BE2C (cell line): ENCODE measurements at regions not wholly inside any gene's neighbourhood (a gene's known extent, or its start where the extent isn't known, plus 50 kb on each side); places are given as distances from the start of the nearest gene placed in this dataset.

Source experiments
- DNase-seq: peaks from one replicate; pipeline ENCODE4 v3.0.0-alpha.2; 2020
- H3K27me3 ChIP-seq: fragments of 250-450 bp; sonication (Bioruptor Pico); 2 replicates; pipeline ENCODE4 v1.5.1; 2020; ENCODE audit warnings: mild to moderate bottlenecking
- H3K36me3 ChIP-seq: fragments of 250-450 bp; sonication (Bioruptor Pico); 2 replicates; pipeline ENCODE4 v1.5.1; 2020; ENCODE audit warnings: mild to moderate bottlenecking
- H3K4me1 ChIP-seq: fragments of 250-450 bp; sonication (Bioruptor Pico); 2 replicates; pipeline ENCODE4 v1.5.1; 2020
- H3K4me3 ChIP-seq: 2 replicates; pipeline ENCODE4 v1.5.1; 2011; ENCODE audit warnings: low read depth, low read length
- H3K9me3 ChIP-seq: fragments of 250-450 bp; sonication (Bioruptor Pico); 2 replicates; pipeline ENCODE4 v1.5.1; 2020
- TF ChIP-seq, protein P1 (sequence below): IDR thresholded peaks from 2 replicates; pipeline ENCODE4 v1.5.1; 2012; ENCODE audit warnings: mild to moderate bottlenecking, low read depth, low read length

DNA sequence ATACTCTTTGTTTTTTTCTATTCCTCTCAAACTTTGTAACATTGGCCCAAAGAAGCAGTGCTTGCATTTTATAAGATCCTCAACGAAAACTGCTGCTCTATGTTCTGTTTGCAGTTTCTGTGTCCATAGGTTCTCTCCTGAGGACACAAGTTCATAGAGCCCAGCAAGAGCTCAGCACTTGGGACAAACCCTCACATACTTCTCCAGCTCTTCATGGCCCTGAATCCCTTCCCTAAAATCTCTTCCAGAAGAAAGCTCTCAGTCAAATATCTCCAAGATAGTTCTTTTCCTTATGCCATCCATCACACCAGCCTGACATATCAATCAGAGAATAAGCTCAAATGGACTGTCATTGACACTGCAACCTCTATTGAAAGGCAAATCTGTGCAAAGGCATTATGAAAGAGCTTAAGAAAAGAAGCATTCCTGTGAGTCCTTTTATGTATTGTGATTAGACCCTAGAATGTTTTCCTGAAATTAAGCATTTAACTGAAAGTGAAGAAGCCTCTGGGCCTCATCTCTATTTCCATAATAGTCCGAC, 405.5 kb downstream of the ANKRD7 start:
- no peak for DNase-seq
- TF ChIP-seq, protein P1, sequence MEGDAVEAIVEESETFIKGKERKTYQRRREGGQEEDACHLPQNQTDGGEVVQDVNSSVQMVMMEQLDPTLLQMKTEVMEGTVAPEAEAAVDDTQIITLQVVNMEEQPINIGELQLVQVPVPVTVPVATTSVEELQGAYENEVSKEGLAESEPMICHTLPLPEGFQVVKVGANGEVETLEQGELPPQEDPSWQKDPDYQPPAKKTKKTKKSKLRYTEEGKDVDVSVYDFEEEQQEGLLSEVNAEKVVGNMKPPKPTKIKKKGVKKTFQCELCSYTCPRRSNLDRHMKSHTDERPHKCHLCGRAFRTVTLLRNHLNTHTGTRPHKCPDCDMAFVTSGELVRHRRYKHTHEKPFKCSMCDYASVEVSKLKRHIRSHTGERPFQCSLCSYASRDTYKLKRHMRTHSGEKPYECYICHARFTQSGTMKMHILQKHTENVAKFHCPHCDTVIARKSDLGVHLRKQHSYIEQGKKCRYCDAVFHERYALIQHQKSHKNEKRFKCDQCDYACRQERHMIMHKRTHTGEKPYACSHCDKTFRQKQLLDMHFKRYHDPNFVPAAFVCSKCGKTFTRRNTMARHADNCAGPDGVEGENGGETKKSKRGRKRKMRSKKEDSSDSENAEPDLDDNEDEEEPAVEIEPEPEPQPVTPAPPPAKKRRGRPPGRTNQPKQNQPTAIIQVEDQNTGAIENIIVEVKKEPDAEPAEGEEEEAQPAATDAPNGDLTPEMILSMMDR, result no peak
- no peaks in the 10 kb centered on the region for H3K4me1 ChIP-seq
- no peaks in the 10 kb centered on the region for H3K27me3 ChIP-seq
- H3K9me3 ChIP-seq, result no peaks in the 10 kb centered on the region
- no peak overlapping the region for H3K4me3 ChIP-seq
- H3K36me3 ChIP-seq, result no peaks in the 10 kb centered on the region

DNA sequence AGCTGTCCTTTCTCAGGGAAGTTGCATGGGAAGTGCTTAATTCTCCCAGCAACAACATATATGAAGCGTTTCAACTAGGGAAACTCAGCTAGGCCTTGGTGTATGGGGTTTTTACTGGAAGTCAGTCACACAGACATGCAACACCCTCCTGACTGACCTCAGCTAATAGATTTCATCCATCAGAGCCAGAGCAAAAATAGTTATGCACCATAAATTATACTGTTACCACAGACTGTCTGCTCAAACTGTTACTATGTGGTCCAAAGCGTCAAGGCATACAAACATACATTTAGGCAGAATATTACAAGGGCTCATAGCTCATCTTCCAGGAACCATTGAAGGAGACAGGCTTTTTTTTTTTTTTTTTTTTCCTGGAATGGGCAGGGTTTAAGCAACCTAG, 417.9 kb downstream of the ANKRD7 start:
- H3K27me3 ChIP-seq, result no peaks in the 10 kb centered on the region
- no peaks in the 10 kb centered on the region for H3K4me1 ChIP-seq
- H3K36me3 ChIP-seq, result no peaks in the 10 kb centered on the region
- DNase-seq, result no peak
- no peaks in the 10 kb centered on the region for H3K9me3 ChIP-seq
- TF ChIP-seq, protein P1, result no peak
- no peak overlapping the region for H3K4me3 ChIP-seq

DNA sequence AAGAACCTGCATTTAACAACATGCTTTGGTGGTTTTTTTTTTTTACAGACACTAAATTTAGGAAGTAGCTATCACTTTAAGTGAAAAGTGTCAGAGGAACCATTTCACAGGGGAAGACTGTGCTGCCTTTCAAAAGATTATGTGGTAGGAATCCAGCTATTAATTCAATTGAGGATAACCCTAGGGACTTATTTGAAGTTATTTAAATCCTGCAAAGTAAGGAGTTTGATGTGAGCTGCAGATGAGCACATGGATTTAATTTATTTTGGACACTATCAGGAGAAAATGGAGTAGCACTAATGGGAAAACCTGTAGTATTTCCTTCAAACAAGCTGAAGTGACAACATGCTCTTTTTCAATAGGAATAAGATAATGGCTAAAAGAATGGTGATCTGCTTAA, 419.8 kb downstream of the ANKRD7 start:
- H3K27me3 ChIP-seq, result no peaks in the 10 kb centered on the region
- no peaks in the 10 kb centered on the region for H3K4me1 ChIP-seq
- DNase-seq, result no peak
- H3K9me3 ChIP-seq, result no peaks in the 10 kb centered on the region
- TF ChIP-seq, protein P1, result no peak
- H3K4me3 ChIP-seq, result no peak overlapping the region
- H3K36me3 ChIP-seq, result no peaks in the 10 kb centered on the region

DNA sequence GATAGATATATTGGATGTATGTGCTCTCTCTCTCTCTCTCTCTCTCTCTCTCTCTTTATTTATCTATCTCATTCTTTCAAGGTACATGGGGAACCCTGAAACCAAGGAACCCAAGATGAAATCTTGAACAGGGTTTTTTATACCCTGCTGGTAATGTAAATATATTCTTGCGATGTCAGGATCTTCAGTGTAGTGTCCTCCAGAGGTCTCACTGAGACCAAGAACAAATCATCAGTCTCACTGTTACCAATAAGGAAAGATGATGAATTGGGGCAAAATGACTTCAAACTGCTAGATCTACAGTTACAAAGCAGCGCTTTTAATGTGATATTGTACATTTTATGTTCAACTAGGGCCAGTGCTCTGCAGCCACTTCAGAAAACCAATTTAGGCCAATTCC, 423.5 kb downstream of the ANKRD7 start:
- Histone ChIP-seq H3K27me3 (no peaks in the 10 kb centered on the region), H3K36me3 (no peaks in the 10 kb centered on the region), H3K4me3 (no peak overlapping the region), H3K9me3 (no peaks in the 10 kb centered on the region), H3K4me1 (no peaks in the 10 kb centered on the region)
- no peak for DNase-seq
- TF ChIP-seq, protein P1, result no peak

DNA sequence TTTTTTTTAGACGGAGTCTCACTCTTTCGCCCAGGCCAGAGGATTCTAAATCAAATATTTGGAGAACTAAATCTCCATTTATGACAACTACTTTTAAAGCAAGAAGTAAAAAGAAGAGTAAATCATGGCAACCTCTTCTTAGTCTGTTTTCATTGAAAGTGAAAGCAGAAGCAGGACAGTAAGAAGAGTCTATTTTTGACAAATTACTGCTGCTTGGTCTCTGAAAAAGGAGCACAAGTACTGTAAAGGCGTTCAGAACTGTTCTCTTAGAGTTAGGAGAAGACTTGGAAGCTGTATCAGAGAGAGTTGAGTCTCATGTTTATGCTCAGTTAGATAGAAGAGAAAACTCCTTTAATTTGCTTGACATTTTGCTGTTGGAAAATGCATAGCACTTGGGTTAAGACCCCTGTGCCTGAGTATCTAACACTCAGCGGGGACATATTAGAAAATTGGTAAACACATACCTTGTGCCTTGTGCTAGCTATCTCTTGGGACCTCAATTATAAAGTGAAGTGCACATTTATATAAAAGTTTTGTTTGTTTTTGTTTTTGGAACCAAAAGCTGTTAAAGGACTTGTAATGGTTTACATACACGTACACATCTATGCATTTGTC, 433.0 kb downstream of the ANKRD7 start:
- H3K4me3 ChIP-seq, result no peak overlapping the region
- TF ChIP-seq, protein P1, result no peak
- DNase-seq, result no peak
- no peaks in the 10 kb centered on the region for H3K36me3 ChIP-seq
- H3K9me3 ChIP-seq, result no peaks in the 10 kb centered on the region; the same call in 1 of the 2 replicates
- no peaks in the 10 kb centered on the region for H3K4me1 ChIP-seq
- H3K27me3 ChIP-seq, result no peaks in the 10 kb centered on the region

DNA sequence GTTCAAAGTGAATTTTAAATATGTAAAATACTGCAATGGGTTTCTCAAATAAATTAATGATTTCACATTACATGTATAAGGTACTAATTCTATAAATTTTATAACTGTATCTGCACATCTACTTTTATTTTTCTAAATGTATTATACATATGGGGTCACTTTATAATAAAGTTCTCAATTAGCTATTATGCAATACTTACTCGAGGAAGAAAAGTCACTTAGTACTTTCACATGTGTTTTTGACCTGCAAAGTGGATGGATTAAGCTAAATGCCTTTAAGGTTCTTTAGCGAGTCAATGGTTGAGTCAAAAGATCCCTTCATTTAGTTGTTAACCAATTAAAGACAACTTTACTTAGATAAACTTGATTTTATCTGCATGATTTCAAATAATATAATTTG, 437.8 kb downstream of the ANKRD7 start:
- no peak for DNase-seq
- Histone ChIP-seq H3K27me3 (no peaks in the 10 kb centered on the region), H3K4me3 (no peak overlapping the region), H3K36me3 (no peaks in the 10 kb centered on the region), H3K4me1 (no peaks in the 10 kb centered on the region), H3K9me3 (no peaks in the 10 kb centered on the region; the same call in 1 of the 2 replicates)
- TF ChIP-seq, protein P1, result no peak
